ENCODE measurements at regions not wholly inside any gene's neighbourhood (a gene's known extent, or its start where the extent isn't known, plus 50 kb on each side); places are given as distances from the start of the nearest gene placed in this dataset.

DNA sequence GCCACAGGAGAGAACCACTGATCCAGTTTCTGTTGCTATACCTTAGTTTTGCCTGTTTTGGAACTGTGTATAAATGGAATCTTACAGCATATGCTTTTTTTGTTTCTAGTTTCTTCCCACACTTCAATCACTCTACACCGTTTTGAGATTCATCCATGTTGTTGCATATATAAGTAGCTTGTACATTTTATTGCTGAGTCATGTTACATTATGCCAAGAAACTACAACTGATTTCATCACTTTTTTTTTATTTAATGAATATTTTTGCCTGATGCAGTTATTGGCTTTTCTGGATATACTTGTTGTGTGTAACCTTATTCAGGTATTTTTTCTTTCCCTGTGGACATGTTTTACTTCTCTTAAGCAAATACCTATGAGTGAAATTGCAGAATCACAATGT is 1135.9 kb downstream of the RAPGEF2 start:
- Histone ChIP-seq H3K4me3 (no peak overlapping the region), H3K27ac (no peak overlapping the region), H3K9me3 (no peaks in the 10 kb centered on the region), H3K4me1 (no peaks in the 10 kb centered on the region), H3K36me3 (no peaks in the 10 kb centered on the region), H3K27me3 (no peaks in the 10 kb centered on the region), H3K9ac (no peak overlapping the region), H4K20me1 (no peaks in the 10 kb centered on the region), H3K4me2 (no peak overlapping the region)
- TF ChIP-seq Cebpa-rat (IDR thresholded peaks at IDR 0.05) = no peak

- no peaks in the 10 kb centered on the region for H3K27me3 ChIP-seq
- H3K9me3 ChIP-seq = no peaks in the 10 kb centered on the region
- no peak overlapping the region for H3K4me2 ChIP-seq
- H3K9ac ChIP-seq = no peak overlapping the region
- H4K20me1 ChIP-seq = no peaks in the 10 kb centered on the region
- no peak overlapping the region for H3K4me3 ChIP-seq
- no peaks in the 10 kb centered on the region for H3K4me1 ChIP-seq
- no peak for TF ChIP-seq Cebpa-rat (IDR thresholded peaks at IDR 0.05)
- H3K36me3 ChIP-seq = no peaks in the 10 kb centered on the region
- no peak overlapping the region for H3K27ac ChIP-seq
These were observed 1144.3 kb downstream of the RAPGEF2 start for GRCh38 chr4:160247091-160247656.

DNA sequence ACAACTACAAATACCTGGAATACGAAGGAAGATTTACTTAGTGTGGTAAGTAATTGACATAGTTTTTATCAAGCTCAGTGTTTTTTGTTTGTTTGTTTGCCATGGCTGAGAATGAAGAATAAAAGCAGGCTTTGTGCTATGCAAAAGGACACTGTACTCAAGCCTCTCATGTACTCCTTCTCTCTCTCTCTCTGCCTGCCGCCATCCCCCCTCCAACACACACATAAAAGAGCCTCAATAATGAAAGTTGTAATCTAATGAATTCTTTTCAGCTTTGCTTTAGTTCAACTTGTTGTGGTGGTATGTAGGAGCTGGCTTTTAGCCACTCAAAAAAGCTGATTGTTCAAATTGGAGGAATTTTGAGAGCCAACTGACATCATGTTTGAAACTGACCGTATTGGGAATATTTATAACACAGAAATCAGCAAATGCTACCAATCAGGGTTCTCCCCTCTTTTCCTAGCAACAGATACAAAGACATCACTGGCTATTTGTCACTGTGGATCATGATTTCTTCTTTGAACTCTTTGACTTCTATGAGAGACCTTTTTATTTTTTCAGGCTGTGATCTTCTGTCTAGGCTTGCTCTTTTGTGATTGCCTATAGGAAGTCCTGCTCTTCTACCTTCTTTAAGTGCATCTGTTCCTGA is 1148.8 kb downstream of the RAPGEF2 start:
- no peaks in the 10 kb centered on the region for H3K9me3 ChIP-seq
- no peak for TF ChIP-seq Cebpa-rat (IDR thresholded peaks at IDR 0.05)
- no peaks in the 10 kb centered on the region for H3K4me1 ChIP-seq
- no peaks in the 10 kb centered on the region for H4K20me1 ChIP-seq
- H3K27ac ChIP-seq = no peak overlapping the region
- H3K9ac ChIP-seq = no peak overlapping the region
- no peak overlapping the region for H3K4me3 ChIP-seq
- H3K27me3 ChIP-seq = no peaks in the 10 kb centered on the region
- no peak overlapping the region for H3K4me2 ChIP-seq
- no peaks in the 10 kb centered on the region for H3K36me3 ChIP-seq

DNA sequence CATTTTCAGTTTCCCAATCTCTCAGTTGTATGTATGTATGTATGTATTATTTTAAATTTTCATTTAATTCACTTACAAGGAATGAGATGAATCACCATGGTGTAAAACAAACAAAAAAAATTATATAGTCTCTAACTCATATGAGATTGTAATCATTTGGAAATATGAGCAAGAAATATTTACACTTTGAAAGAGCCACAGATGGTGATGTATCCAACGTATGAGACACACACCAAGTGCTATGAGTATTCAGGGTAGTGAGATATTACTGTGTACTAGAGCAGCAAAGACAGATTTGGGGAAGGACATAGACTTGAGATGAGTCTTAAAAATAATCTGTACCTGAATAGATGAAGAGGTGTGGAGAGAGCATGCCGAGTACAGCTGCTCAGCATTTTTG is 1154.4 kb downstream of the RAPGEF2 start:
- no peaks in the 10 kb centered on the region for H3K9me3 ChIP-seq
- no peak overlapping the region for H3K4me2 ChIP-seq
- H3K27me3 ChIP-seq = no peaks in the 10 kb centered on the region
- no peaks in the 10 kb centered on the region for H3K4me1 ChIP-seq
- no peak overlapping the region for H3K27ac ChIP-seq
- H4K20me1 ChIP-seq = no peaks in the 10 kb centered on the region
- no peak overlapping the region for H3K4me3 ChIP-seq
- no peaks in the 10 kb centered on the region for H3K36me3 ChIP-seq
- no peak overlapping the region for H3K9ac ChIP-seq
- TF ChIP-seq Cebpa-rat (IDR thresholded peaks at IDR 0.05) = no peak

DNA sequence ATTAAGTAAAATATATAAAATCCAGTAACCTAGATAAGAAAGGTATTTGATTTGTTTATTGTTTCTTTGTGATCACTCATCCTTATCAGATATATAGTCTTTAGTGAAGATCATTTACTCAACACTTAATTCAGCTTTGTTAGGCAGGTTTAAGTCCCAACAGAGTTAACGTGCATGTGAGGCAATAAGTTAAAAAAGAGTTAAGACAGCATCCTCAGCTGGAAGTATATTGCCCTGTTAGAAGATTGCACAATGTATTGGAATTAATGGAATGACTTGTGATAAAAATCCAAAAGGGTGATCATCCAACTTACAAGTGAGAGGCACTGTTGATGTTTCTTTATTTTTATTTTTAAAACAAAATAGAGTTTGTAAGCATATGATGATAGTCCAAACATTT is 1162.1 kb downstream of the RAPGEF2 start:
- Histone ChIP-seq H3K9me3 (no peaks in the 10 kb centered on the region), H3K36me3 (no peaks in the 10 kb centered on the region), H4K20me1 (no peaks in the 10 kb centered on the region), H3K27me3 (no peaks in the 10 kb centered on the region), H3K27ac (no peak overlapping the region), H3K4me1 (no peaks in the 10 kb centered on the region), H3K9ac (no peak overlapping the region), H3K4me3 (no peak overlapping the region), H3K4me2 (no peak overlapping the region)
- TF ChIP-seq Cebpa-rat (IDR thresholded peaks at IDR 0.05) = no peak

- H3K9me3 ChIP-seq = peaks cover 5% of the 10 kb centered on the region; the same call in 1 of the 2 replicates
- no peak for TF ChIP-seq Cebpa-rat (IDR thresholded peaks at IDR 0.05)
- no peaks in the 10 kb centered on the region for H3K4me1 ChIP-seq
- H3K4me2 ChIP-seq = no peak overlapping the region
- no peaks in the 10 kb centered on the region for H3K36me3 ChIP-seq
- H3K4me3 ChIP-seq = no peak overlapping the region
- H3K9ac ChIP-seq = no peak overlapping the region
- no peak overlapping the region for H3K27ac ChIP-seq
- H3K27me3 ChIP-seq = no peaks in the 10 kb centered on the region
- no peaks in the 10 kb centered on the region for H4K20me1 ChIP-seq
These were observed 1163.0 kb downstream of the RAPGEF2 start for GRCh38 chr4:160265836-160266235.

GRCh38 chr4:160276785-160277325 is 1174.0 kb downstream of the RAPGEF2 start:
- Histone ChIP-seq H3K4me2 (no peak overlapping the region), H3K27ac (no peak overlapping the region), H3K4me1 (no peaks in the 10 kb centered on the region), H4K20me1 (no peaks in the 10 kb centered on the region), H3K27me3 (no peaks in the 10 kb centered on the region), H3K4me3 (no peak overlapping the region), H3K9me3 (peaks cover 12% of the 10 kb centered on the region), H3K9ac (no peak overlapping the region), H3K36me3 (no peaks in the 10 kb centered on the region)
- no peak for TF ChIP-seq Cebpa-rat (IDR thresholded peaks at IDR 0.05)

DNA sequence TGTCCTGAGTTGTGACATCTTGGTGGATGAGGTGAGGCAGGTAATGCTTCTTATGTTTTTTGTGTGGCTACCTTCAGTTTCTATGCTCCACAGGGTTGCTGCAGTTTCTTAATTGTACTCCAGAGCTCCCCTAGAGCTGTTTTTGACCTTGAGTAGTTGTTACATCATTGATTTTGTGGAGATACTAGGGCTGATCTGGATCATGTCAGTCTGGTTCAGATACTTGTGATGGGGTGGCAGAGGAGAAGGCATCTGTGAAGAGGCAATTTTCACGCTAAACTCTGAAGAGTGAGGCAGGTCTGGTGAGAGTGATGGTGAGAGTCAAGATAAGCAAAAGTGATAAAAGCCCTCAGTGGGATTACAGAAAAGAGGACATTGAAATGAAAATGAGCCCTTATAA is 1180.2 kb downstream of the RAPGEF2 start:
- no peaks in the 10 kb centered on the region for H3K36me3 ChIP-seq
- no peak overlapping the region for H3K9ac ChIP-seq
- H4K20me1 ChIP-seq = no peaks in the 10 kb centered on the region
- no peaks in the 10 kb centered on the region for H3K4me1 ChIP-seq
- H3K27ac ChIP-seq = no peak overlapping the region
- no peak overlapping the region for H3K4me2 ChIP-seq
- no peaks in the 10 kb centered on the region for H3K9me3 ChIP-seq
- no peaks in the 10 kb centered on the region for H3K27me3 ChIP-seq
- no peak overlapping the region for H3K4me3 ChIP-seq
- TF ChIP-seq Cebpa-rat (IDR thresholded peaks at IDR 0.05) = no peak

- H3K4me3 ChIP-seq = no peak overlapping the region
- no peaks in the 10 kb centered on the region for H4K20me1 ChIP-seq
- no peaks in the 10 kb centered on the region for H3K4me1 ChIP-seq
- TF ChIP-seq Cebpa-rat (IDR thresholded peaks at IDR 0.05) = no peak
- H3K9me3 ChIP-seq = no peaks in the 10 kb centered on the region
- no peak overlapping the region for H3K4me2 ChIP-seq
- no peaks in the 10 kb centered on the region for H3K36me3 ChIP-seq
- no peaks in the 10 kb centered on the region for H3K27me3 ChIP-seq
- H3K27ac ChIP-seq = no peak overlapping the region
- no peak overlapping the region for H3K9ac ChIP-seq
These were observed 1181.6 kb downstream of the RAPGEF2 start for GRCh38 chr4:160284516-160284915.

- TF ChIP-seq Cebpa-rat (IDR thresholded peaks at IDR 0.05) = no peak
- H3K27ac ChIP-seq = no peak overlapping the region
- H3K4me1 ChIP-seq = no peaks in the 10 kb centered on the region
- no peaks in the 10 kb centered on the region for H3K9me3 ChIP-seq
- no peaks in the 10 kb centered on the region for H3K36me3 ChIP-seq
- no peak overlapping the region for H3K9ac ChIP-seq
- H4K20me1 ChIP-seq = no peaks in the 10 kb centered on the region
- no peak overlapping the region for H3K4me2 ChIP-seq
- no peaks in the 10 kb centered on the region for H3K27me3 ChIP-seq
- H3K4me3 ChIP-seq = no peak overlapping the region
These were observed 1183.2 kb downstream of the RAPGEF2 start for GRCh38 chr4:160286051-160286450.

All from BLaER1 (cell line).